Psoas muscle (tissue), 7 donors: ENCODE measurements at regions not wholly inside any gene's neighbourhood (a gene's known extent, or its start where the extent isn't known, plus 50 kb on each side); places are given as distances from the start of the nearest gene placed in this dataset.

ENCODE experiments used
- ATAC-seq, 4 donors: fragments of 200-7000 bp; cut with Tn5 transposase; one replicate each; pipeline ENCODE4 v1.9.1; 2020; ENCODE audit warnings: moderate library complexity in 3 of 4, mild to moderate bottlenecking in 2 of 4
- DNase-seq, 2 donors: peaks; one replicate each; pipeline ENCODE4 v3.0.0-alpha.2; 2020
- H3K27ac ChIP-seq: fragments of 200-600 bp; one replicate; pipeline ENCODE4 v1.8.0; 2022
- H3K27me3 ChIP-seq, 3 donors: fragments of 200-600 bp in 1 of 3; one replicate each; pipeline versions ENCODE4 v1.6.1 to v1.8.0; 2013 to 2022; ENCODE audit warnings: low read length in 2 of 3, mild to moderate bottlenecking in 2 of 3, moderate library complexity in 1 of 3; ENCODE audit not compliant: insufficient read depth in 3 of 3
- H3K36me3 ChIP-seq, 2 donors: fragments of 200-600 bp in 1 of 2; one replicate each; pipeline versions ENCODE4 v1.6.1 to v1.8.0; 2013 to 2022; ENCODE audit warnings: low read depth in 1 of 2, mild to moderate bottlenecking in 1 of 2, moderate library complexity in 1 of 2; ENCODE audit not compliant: insufficient read depth in 1 of 2
- H3K4me1 ChIP-seq: fragments of 200-600 bp; one replicate; pipeline ENCODE4 v1.8.0; 2022
- H3K4me3 ChIP-seq: fragments of 200-600 bp; one replicate; pipeline ENCODE4 v1.8.0; 2022; ENCODE audit warnings: mild to moderate bottlenecking
- H3K9me3 ChIP-seq: fragments of 200-600 bp; one replicate; pipeline ENCODE4 v1.8.0; 2022
- CTCF ChIP-seq: fragments of 200-600 bp; IDR thresholded peaks from one replicate; pipeline ENCODE4 v1.8.0; 2022; ENCODE audit warnings: antibody characterized with exemption
- WGBS, 3 donors: extraction: QIAGEN DNeasy Blood & Tissue Kit; methylation state at CpG; one replicate each; pipeline versions ENCODE4 v1.1.6 to v1.1.7; 2013; 5-methylcytosine and 5-hydroxymethylcytosine counted together
- intact Hi-C, 2 donors: fragments of 100-400 bp; cut with DNase I; formaldehyde crosslinking; loops; one replicate each; pipeline versions ENCODE4 v1.11.0 to v1.14.2; 2022
- donor health status: healthy with polysubstance abuse.
- donor health status: DM: no; HTN: no; CAD: no; lungs with moderate emphysema.
- donor health status: Bipolar disorder and iron deficiency.
- donor health status: healthy.
- donor health status: DM: yes; HTN: yes; CAD: no.
- donor health status: DM: no; HTN: no; CAD: no.
- donor health status: DM: yes; HTN: yes; CAD: no.

DNA sequence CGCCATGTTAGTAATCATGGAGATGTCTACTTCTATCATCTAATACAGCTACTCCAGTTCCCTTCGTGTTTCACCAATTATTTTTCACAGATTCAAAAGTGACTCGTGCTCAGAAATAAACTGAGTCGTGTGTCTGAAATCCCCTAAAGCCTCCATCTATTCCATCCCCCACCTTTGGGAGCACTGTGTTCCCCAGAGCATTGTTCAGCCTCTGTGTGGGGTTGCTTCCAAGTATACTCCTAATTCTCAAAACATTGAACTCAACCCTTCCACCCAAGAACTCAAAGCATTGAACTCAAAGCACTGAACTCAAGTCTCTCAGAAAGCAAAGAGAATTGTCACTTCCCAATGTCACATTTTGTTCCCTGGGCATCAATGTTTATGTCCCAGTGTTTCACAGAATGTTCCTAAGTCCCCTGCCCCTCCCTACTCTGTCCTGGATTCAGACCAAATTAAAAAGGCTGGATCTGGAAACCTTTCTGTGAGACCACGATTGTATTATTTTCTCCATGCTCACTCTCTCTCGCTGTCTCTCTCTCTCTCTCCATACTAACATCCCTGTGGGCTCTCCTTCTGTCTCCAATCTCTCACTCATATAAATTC lies 138.5 kb upstream of the QRFPR start:
- Histone ChIP-seq H3K4me3 (no peak overlapping the region), H3K4me1 (no peaks in the 10 kb centered on the region), H3K27ac (no peak overlapping the region), H3K36me3 (no peaks in the 10 kb centered on the region), H3K9me3 (no peaks in the 10 kb centered on the region), H3K27me3 (no peaks in the 10 kb centered on the region)
- 72 to 87% (median 80%) methylated on average over 6 of the region's 6 CpGs for WGBS, 3 donors
- DNase-seq (no peak), ATAC-seq (no peak)
- intact Hi-C loops: no loop called here
- no peak for TF ChIP-seq CTCF

GRCh38 chr4:121517241-121517640 lies 136.4 kb upstream of the QRFPR start:
- ATAC-seq: no peak
- no peak overlapping the region for H3K4me3 ChIP-seq
- no peaks in the 10 kb centered on the region for H3K4me1 ChIP-seq

GRCh38 chr4:121514443-121514842 lies 133.6 kb upstream of the QRFPR start:
- 60 to 64% (median 62%) methylated on average over 10 of the region's 10 CpGs for WGBS, 3 donors
- ATAC-seq: no peak
- no peak for DNase-seq
- no peaks in the 10 kb centered on the region for H3K9me3 ChIP-seq
- H3K27ac ChIP-seq: no peak overlapping the region
- no peak for TF ChIP-seq CTCF
- no peaks in the 10 kb centered on the region for H3K36me3 ChIP-seq
- no peaks in the 10 kb centered on the region for H3K27me3 ChIP-seq
- H3K4me1 ChIP-seq: no peaks in the 10 kb centered on the region
- intact Hi-C loops: no loop called here
- H3K4me3 ChIP-seq: no peak overlapping the region

More at GRCh38 chr4:121517241-121517640, 136.4 kb upstream of the QRFPR start:
- TF ChIP-seq CTCF: no peak
- Histone ChIP-seq H3K9me3 (no peaks in the 10 kb centered on the region), H3K27me3 (no peaks in the 10 kb centered on the region), H3K36me3 (no peaks in the 10 kb centered on the region), H3K27ac (no peak overlapping the region)
- intact Hi-C loops: no loop called here
- 77 to 82% (median 78%) methylated on average over 2 of the region's 2 CpGs for WGBS, 3 donors
- DNase-seq: no peak

GRCh38 chr4:121510341-121510874 lies 129.6 kb upstream of the QRFPR start:
- no peaks in the 10 kb centered on the region for H3K27me3 ChIP-seq
- ATAC-seq: no peak
- 64 to 88% (median 86%) methylated on average over 2 of the region's 2 CpGs for WGBS, 3 donors
- no peaks in the 10 kb centered on the region for H3K9me3 ChIP-seq
- DNase-seq: no peak
- H3K27ac ChIP-seq: no peak overlapping the region
- no peak for TF ChIP-seq CTCF
- intact Hi-C loops: no loop called here
- H3K4me1 ChIP-seq: no peaks in the 10 kb centered on the region
- H3K36me3 ChIP-seq: no peaks in the 10 kb centered on the region
- no peak overlapping the region for H3K4me3 ChIP-seq
